Kasumi-1 (cell line): ENCODE measurements at regions not wholly inside any gene's neighbourhood (a gene's known extent, or its start where the extent isn't known, plus 50 kb on each side); places are given as distances from the start of the nearest gene placed in this dataset.

ENCODE experiments used
- DNase-seq, 2 experiments: peaks; one replicate each; lab custom pipeline; 2025; lab: John Stamatoyannopoulos, UW

- DNase-seq: no peak
Measured at GRCh38 chr13:74406420-74406819, 272.2 kb upstream of the KLF12 start.

DNA sequence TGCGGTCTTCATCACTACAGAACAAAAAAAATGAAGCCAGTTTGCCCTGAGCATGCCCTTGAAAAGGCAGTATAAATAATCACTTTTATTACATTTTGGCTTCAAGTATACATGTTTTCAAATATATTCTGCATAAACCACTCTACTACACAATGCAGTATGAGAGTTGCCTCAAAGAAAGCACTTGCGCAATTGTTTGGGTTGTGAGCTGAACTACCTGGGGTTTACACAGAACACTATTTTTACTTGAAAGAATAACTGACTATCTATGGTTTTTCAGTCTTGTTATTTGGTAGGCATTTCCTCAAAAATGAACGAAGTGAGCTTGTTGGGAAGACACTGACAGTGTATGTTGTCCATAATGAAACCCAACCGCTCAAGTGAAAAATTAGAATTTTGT is 264.4 kb upstream of the KLF12 start:
- DNase-seq: no peak

GRCh38 chr13:74389056-74389455 is 254.9 kb upstream of the KLF12 start:
- no peak for DNase-seq

- DNase-seq: no peak
Measured at GRCh38 chr13:74388626-74389025, 254.4 kb upstream of the KLF12 start.

DNA sequence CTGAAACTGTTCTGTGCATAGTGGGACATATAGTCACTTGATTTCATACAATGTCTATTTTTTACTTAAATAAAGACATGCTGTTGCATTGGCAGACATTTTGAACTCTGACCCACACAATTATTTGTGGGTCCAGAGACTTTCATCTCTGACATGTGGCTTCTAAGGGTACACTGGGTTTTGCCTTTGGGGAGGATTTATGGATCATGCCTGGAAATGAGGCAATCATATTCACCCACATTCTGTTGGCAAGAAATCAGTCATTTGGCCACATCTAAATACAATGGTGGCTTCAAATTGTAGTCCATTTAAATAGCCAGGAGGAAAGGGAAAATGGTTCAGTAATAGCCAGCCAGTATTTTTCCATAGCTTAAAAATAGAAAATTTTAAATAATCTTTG is 238.3 kb upstream of the KLF12 start:
- DNase-seq: no peak

GRCh38 chr13:74367193-74367592 is 233.0 kb upstream of the KLF12 start:
- no peak for DNase-seq

- no peak for DNase-seq
Measured at GRCh38 chr13:74361274-74361673, 227.1 kb upstream of the KLF12 start.

DNA sequence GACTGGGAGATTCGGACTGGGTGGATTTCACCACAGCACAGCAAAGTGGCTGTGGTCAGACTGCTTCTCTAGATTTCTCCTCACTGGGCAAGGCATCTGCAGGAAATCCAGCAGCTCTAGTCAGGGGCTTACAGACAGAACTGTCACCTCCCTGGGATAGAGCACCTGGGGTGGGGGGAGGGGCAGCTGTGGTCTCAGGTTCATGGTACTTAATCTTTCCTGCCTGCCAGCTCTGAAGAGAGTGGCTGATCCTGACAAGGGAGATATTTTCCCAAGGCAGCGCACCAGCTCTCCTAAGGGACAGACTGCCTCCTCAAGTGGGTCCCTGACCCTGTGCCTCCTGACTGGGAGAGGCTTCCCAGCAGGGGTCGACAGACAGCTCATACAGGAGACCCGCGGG is 212.8 kb upstream of the KLF12 start:
- no peak for DNase-seq

GRCh38 chr13:74338341-74338740 is 204.1 kb upstream of the KLF12 start:
- DNase-seq: no peak

DNA sequence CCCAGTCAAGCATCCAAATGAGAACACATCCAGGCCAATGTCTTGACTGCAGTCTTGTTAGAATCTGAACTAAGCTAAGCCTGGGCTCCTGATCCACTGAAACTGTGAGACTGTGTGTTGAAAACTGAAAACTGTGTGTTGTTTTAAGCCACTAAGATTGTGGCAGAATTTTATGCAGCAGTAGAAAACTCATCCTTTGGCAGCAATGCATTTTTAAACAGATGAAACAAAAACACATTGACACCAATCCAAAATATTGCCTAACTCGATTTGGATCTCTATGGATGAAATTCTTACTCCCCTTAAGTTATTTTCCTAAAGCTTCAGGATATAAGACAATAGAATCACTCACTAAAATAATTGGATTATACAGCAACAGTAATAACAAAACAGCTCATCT is 202.3 kb upstream of the KLF12 start:
- no peak for DNase-seq

GRCh38 chr13:74335370-74335769 is 201.2 kb upstream of the KLF12 start:
- DNase-seq: no peak

GRCh38 chr13:74329962-74330361 is 195.8 kb upstream of the KLF12 start:
- peak; percentile 6 to 13 for DNase-seq

DNA sequence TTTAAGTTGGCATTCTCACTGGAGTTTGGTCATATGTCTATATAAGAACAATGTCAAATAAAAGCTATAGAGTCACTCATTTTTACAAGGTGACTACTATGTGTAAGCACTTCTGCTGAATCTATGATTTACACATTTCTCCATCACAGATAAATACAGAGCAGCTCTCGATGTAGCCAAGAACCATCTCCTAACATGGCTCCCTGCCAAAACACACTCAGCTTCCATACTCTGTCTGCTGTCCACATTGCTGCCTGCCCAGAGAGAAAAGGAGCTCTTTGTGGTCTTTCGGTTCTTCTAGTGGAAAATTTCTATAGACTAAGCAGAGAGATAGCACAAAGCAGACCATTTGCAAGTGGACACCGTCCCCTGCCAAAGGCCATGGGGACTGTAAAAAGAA is 190.9 kb upstream of the KLF12 start:
- no peak for DNase-seq

DNA sequence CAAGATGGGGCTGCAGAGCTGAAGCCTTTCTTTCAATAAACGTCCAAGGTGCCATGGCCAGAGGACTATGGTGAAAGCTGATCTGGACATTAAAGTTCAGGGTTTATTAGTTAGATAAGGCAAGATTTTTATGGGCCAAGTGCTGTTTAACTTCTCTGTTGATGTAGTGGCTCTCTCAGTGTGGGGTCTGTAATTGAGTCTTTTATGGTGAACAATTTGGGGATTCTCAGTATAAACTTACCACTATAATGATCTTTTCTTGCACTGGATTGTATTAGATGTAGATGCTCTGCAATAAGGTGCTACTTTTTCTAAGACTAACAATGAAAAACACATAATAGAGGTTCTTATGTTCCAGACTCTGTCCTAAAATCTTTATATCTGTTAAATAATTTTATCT is 190.1 kb upstream of the KLF12 start:
- no peak for DNase-seq

- no peak for DNase-seq
Measured at GRCh38 chr13:74322562-74322961, 188.4 kb upstream of the KLF12 start.

GRCh38 chr13:74320282-74320681 is 186.1 kb upstream of the KLF12 start:
- no peak for DNase-seq

DNA sequence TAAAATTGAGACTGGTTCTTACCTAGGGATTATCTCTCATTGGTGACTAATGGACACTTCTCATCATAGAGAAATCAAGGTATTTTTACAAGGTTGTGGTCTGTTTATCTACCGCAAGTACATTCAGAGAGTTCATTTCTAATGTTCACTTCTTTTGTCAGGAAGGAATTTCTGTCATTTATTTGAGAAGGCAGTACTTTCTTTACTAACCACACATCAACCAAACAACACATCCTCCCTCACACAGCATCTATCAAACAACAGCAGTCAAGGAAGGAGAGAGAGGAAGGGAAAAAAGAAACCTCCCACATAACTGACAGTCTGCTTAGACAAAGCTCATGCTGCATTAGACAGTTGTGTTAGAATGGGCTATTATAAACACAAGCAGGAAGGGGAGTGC is 182.3 kb upstream of the KLF12 start:
- DNase-seq: no peak

- no peak for DNase-seq
Measured at GRCh38 chr13:74306496-74306895, 172.3 kb upstream of the KLF12 start.

GRCh38 chr13:74305876-74306275 is 171.7 kb upstream of the KLF12 start:
- DNase-seq: no peak

GRCh38 chr13:74301258-74301935 is 167.2 kb upstream of the KLF12 start:
- no peak for DNase-seq

DNA sequence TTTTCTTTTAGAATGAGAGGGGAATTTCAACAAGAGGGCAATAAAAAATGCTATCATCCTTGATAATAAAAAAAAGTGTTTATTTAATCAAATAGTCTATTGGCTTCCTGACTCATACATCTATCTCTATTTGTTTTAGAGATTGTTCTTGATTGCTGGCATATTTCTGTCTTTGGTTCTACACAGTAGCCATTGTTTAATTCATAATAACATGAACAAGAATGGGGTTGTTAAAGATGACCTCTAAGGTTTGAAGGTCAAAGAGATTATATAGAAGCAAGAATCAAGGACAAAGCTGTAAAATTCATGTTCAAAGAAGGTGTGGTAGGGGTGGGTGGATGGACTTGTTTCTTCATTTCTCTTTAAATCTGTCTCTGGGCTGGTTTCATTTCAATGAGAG is 166.0 kb upstream of the KLF12 start:
- no peak for DNase-seq

DNA sequence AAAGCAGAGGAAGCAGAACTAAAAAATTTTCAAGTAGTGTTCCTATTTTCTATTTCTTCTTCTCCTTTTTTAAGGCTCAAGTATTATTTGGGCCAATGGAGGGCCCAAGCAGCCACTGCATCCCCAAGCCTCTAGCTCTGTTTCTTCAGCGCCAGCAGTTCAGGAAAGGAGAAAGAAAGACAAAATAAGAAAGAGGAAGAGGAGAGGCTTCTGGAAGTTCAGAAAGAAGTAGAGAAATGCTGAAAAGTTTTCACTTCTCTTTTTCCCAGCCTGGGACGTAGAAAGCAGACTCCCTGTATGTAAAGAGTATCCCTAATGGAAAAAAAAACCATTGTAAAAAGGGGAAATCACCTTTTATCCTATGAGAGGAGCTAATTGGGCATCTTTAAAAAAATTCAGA is 165.5 kb upstream of the KLF12 start:
- peak; percentile 35 to 48 for DNase-seq

GRCh38 chr13:74298923-74299322 is 164.7 kb upstream of the KLF12 start:
- no peak for DNase-seq
